ENCODE measurements at regions not wholly inside any gene's neighbourhood (a gene's known extent, or its start where the extent isn't known, plus 50 kb on each side); places are given as distances from the start of the nearest gene placed in this dataset.

DNA sequence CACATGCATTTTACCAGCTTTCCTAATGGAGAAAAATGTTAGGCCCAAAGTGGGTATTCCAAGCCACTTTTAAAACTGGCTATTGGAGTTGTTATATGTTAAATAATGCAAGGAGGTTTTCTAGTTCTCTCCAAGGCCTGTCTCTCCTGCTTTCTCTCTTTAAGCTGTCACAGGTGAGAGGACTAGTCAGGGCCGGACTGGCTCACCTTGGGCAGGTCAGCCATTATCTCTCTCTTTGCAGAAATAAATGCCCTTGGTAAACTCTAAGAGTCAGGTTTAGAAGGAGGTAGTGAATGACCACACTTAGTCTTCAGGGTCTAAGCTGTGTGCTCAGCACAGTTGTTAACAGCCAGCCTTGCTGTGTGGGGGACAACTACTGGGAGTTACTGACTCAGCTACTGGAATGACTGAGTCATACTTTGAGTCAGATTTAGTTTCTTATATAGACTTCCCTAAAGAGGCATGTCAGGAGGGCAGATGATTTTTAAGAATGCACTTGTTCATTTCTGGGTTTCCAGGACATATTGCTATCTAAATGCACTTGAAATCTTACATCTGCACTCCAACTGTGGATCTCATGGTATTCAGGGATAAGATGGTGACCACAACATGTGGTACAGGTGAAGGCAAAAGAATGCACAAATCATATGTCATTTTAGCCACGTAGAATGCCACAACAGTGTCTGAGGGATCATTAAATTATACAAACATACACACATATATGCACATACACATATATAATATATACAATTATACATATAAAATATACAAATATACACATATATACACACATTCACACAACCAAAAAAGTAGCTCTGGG, 719.4 kb downstream of the EPM2A start:
- Histone ChIP-seq H3K4me3 (ENCODE audit: low read depth in 1 of 2, low read length in 2 of 2) (no peak overlapping the region), H3K4me1 (ENCODE audit: control insufficient read depth in 2 of 2, insufficient read depth in 2 of 2, low read length in 1 of 2) (no peaks in the 10 kb centered on the region), H3K27me3 (ENCODE audit: control insufficient read depth in 1 of 2, insufficient read depth in 2 of 2, low read length in 2 of 2) (no peaks in the 10 kb centered on the region), H3K36me3 (ENCODE audit: control insufficient read depth in 2 of 2, insufficient read depth in 2 of 2, low read length in 1 of 2) (no peaks in the 10 kb centered on the region), H3K27ac (ENCODE audit: low read depth in 2 of 2, low read length in 1 of 2) (no peak overlapping the region), H3K9me3 (ENCODE audit: control insufficient read depth in 2 of 2, insufficient read depth in 1 of 2, low read depth in 1 of 2, low read length in 1 of 2) (no peaks in the 10 kb centered on the region)
- WGBS, 2 donors, result 79% methylated on average over 2 of the region's 2 CpGs

DNA sequence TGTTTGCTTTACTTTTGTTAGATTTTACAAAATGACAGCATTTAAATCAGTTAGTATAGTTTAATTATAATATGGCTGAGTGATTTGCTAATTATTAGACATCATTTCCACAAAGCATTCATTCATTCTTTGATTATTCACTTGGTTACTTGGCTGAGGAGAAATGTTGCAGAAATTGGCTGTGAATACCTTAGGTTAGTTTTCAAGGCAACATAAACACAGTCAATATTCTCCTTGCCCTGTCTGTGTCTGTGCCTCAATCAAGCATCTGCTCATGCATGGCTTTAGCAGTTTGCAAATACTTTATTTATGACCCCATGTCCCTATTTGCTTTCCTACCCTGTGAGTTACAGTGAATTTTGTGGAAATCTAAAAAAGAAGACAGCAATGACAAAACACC, 718.3 kb downstream of the EPM2A start:
- Histone ChIP-seq H3K4me1 (ENCODE audit: control insufficient read depth in 2 of 2, insufficient read depth in 2 of 2, low read length in 1 of 2) (no peaks in the 10 kb centered on the region), H3K4me3 (ENCODE audit: low read depth in 1 of 2, low read length in 2 of 2) (no peak overlapping the region), H3K27ac (ENCODE audit: low read depth in 2 of 2, low read length in 1 of 2) (no peak overlapping the region), H3K27me3 (ENCODE audit: control insufficient read depth in 1 of 2, insufficient read depth in 2 of 2, low read length in 2 of 2) (no peaks in the 10 kb centered on the region), H3K9me3 (ENCODE audit: control insufficient read depth in 2 of 2, insufficient read depth in 1 of 2, low read depth in 1 of 2, low read length in 1 of 2) (no peaks in the 10 kb centered on the region), H3K36me3 (ENCODE audit: control insufficient read depth in 2 of 2, insufficient read depth in 2 of 2, low read length in 1 of 2) (no peaks in the 10 kb centered on the region)

DNA sequence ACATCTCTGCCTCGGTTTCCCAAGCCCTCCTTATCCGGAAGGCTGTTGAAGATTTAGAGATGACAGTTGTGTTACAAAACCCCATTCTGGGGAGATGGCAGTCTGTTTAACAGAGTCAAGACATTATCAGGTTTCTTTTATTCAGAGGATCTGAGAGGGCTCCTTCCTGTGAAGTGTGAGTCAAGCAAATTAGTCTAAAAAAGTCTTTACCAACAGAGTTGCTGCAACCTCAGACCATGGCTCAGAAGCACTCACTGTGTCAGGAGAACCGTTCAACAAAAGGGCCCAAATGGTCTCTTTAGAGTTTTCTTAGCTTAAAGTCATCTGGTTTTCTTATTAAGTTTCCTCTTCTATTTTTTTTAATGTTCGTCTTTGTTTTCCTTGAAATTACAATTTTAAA, 717.8 kb downstream of the EPM2A start:
- Histone ChIP-seq H3K9me3 (ENCODE audit: control insufficient read depth in 2 of 2, insufficient read depth in 1 of 2, low read depth in 1 of 2, low read length in 1 of 2) (no peaks in the 10 kb centered on the region), H3K27ac (ENCODE audit: low read depth in 2 of 2, low read length in 1 of 2) (no peak overlapping the region), H3K4me1 (ENCODE audit: control insufficient read depth in 2 of 2, insufficient read depth in 2 of 2, low read length in 1 of 2) (no peaks in the 10 kb centered on the region), H3K27me3 (ENCODE audit: control insufficient read depth in 1 of 2, insufficient read depth in 2 of 2, low read length in 2 of 2) (no peaks in the 10 kb centered on the region), H3K36me3 (ENCODE audit: control insufficient read depth in 2 of 2, insufficient read depth in 2 of 2, low read length in 1 of 2) (no peaks in the 10 kb centered on the region), H3K4me3 (ENCODE audit: low read depth in 1 of 2, low read length in 2 of 2) (no peak overlapping the region)
- 68 to 87% methylated on average over 4 of the region's 4 CpGs for WGBS, 2 donors

DNA sequence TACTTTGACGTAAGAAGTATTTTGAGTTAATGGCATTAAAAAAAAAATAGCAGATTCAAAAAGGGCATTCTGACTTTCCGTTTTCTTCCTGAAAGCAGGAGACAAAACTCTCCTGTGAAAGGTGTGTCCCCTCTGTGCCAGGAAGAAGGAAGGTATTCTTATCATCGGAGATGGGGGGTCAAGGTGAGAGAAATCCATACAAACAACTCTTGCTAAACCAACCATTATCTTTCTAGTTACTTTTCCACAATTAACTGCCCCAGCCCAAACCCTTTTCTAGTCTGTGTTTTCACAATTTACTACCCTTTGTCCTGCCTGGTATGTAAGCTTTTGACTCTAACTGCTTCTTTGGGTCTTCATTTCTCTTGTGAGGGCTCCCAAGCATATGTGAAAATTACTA, 717.3 kb downstream of the EPM2A start:
- H3K27me3 ChIP-seq (ENCODE audit: control insufficient read depth in 1 of 2, insufficient read depth in 2 of 2, low read length in 2 of 2), result no peaks in the 10 kb centered on the region
- 78 to 81% methylated on average over 3 of the region's 3 CpGs for WGBS, 2 donors
- no peak overlapping the region for H3K27ac ChIP-seq (ENCODE audit: low read depth in 2 of 2, low read length in 1 of 2)

DNA sequence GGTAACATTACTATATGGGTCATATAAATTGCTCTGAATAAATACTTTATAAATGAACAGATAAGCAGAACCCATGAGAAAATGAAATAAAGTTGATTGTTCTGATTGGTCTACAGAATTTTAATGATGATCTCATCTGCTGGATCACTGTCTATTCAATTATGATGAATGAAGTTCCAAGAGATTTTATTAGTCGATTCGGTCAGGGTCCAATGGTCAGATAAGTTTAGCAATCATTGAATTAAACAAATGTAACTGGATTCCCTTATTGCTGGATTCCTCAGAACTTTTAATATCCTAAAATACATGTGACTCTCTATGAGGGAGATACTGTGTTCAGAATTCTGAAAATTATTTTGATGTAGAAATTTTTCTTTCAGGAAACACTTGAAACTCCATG, 715.2 kb downstream of the EPM2A start:
- no peak overlapping the region for H3K4me3 ChIP-seq (ENCODE audit: low read depth in 1 of 2, low read length in 2 of 2)
- H3K36me3 ChIP-seq (ENCODE audit: control insufficient read depth in 2 of 2, insufficient read depth in 2 of 2, low read length in 1 of 2), result no peaks in the 10 kb centered on the region
- H3K27me3 ChIP-seq (ENCODE audit: control insufficient read depth in 1 of 2, insufficient read depth in 2 of 2, low read length in 2 of 2), result no peaks in the 10 kb centered on the region
- H3K4me1 ChIP-seq (ENCODE audit: control insufficient read depth in 2 of 2, insufficient read depth in 2 of 2, low read length in 1 of 2), result no peaks in the 10 kb centered on the region
- H3K9me3 ChIP-seq (ENCODE audit: control insufficient read depth in 2 of 2, insufficient read depth in 1 of 2, low read depth in 1 of 2, low read length in 1 of 2), result no peaks in the 10 kb centered on the region
- H3K27ac ChIP-seq (ENCODE audit: low read depth in 2 of 2, low read length in 1 of 2), result no peak overlapping the region
- 87 to 96% methylated on average over 2 of the region's 2 CpGs for WGBS, 2 donors

More for the DNA sequence above, 717.3 kb downstream of the EPM2A start:
- Histone ChIP-seq H3K4me1 (ENCODE audit: control insufficient read depth in 2 of 2, insufficient read depth in 2 of 2, low read length in 1 of 2) (no peaks in the 10 kb centered on the region), H3K4me3 (ENCODE audit: low read depth in 1 of 2, low read length in 2 of 2) (no peak overlapping the region), H3K36me3 (ENCODE audit: control insufficient read depth in 2 of 2, insufficient read depth in 2 of 2, low read length in 1 of 2) (no peaks in the 10 kb centered on the region), H3K9me3 (ENCODE audit: control insufficient read depth in 2 of 2, insufficient read depth in 1 of 2, low read depth in 1 of 2, low read length in 1 of 2) (no peaks in the 10 kb centered on the region)

DNA sequence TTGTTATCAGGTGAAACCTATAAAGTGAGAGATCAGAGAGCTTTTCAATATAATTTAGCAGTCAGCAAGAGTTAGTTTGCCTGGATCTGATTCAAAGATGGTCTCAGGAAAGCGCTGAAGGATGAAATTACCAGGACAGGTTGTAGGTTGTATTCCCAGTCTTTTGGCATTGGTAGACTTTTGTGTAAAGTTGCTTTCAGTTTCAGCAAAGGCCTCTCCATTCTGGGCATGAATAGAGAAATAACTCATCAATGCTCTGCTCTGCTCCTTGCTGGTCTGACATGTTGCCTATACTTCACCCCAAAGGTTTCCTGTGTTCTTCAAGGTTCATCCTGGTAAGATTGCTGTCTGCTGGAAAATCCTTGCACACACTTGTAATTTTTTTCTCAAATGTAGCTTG, 714.8 kb downstream of the EPM2A start:
- Histone ChIP-seq H3K9me3 (ENCODE audit: control insufficient read depth in 2 of 2, insufficient read depth in 1 of 2, low read depth in 1 of 2, low read length in 1 of 2) (no peaks in the 10 kb centered on the region), H3K36me3 (ENCODE audit: control insufficient read depth in 2 of 2, insufficient read depth in 2 of 2, low read length in 1 of 2) (no peaks in the 10 kb centered on the region), H3K4me3 (ENCODE audit: low read depth in 1 of 2, low read length in 2 of 2) (no peak overlapping the region), H3K27me3 (ENCODE audit: control insufficient read depth in 1 of 2, insufficient read depth in 2 of 2, low read length in 2 of 2) (no peaks in the 10 kb centered on the region), H3K27ac (ENCODE audit: low read depth in 2 of 2, low read length in 1 of 2) (no peak overlapping the region), H3K4me1 (ENCODE audit: control insufficient read depth in 2 of 2, insufficient read depth in 2 of 2, low read length in 1 of 2) (no peaks in the 10 kb centered on the region)
- 81 to 97% methylated on average over 1 of the region's 1 CpG for WGBS, 2 donors

DNA sequence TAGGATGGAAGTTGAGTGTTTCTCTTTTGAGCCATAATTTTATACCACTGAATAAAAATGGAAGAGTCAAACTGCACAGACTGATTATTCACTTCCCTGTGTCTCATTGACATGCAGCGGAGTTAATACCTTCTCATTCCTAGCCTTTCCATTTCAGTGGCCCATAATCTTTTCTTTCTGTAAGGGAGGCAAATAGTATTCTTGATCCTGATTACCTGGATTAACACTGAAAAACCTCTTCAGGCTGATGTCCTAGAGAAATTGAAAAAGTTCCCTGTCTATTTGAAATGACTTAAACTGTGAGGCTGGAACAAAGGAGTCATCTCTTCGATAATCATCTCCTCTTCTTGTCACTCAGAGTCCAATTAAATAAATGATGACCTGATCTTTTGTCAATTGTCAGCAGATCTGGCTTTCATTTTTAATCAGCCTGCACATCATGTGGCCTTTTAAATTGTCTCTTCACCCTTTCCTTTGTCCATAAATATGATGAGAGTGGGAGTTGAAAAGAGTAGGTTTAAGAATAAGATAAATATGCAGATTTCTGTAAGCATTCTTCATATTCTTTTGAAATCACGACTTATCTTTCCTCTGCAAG, 713.0 kb downstream of the EPM2A start:
- Histone ChIP-seq H3K4me1 (ENCODE audit: control insufficient read depth in 2 of 2, insufficient read depth in 2 of 2, low read length in 1 of 2) (no peaks in the 10 kb centered on the region), H3K4me3 (ENCODE audit: low read depth in 1 of 2, low read length in 2 of 2) (no peak overlapping the region), H3K9me3 (ENCODE audit: control insufficient read depth in 2 of 2, insufficient read depth in 1 of 2, low read depth in 1 of 2, low read length in 1 of 2) (no peaks in the 10 kb centered on the region), H3K36me3 (ENCODE audit: control insufficient read depth in 2 of 2, insufficient read depth in 2 of 2, low read length in 1 of 2) (no peaks in the 10 kb centered on the region), H3K27me3 (ENCODE audit: control insufficient read depth in 1 of 2, insufficient read depth in 2 of 2, low read length in 2 of 2) (no peaks in the 10 kb centered on the region), H3K27ac (ENCODE audit: low read depth in 2 of 2, low read length in 1 of 2) (no peak overlapping the region)
- WGBS, 2 donors, result 69 to 70% methylated on average over 3 of the region's 3 CpGs

DNA sequence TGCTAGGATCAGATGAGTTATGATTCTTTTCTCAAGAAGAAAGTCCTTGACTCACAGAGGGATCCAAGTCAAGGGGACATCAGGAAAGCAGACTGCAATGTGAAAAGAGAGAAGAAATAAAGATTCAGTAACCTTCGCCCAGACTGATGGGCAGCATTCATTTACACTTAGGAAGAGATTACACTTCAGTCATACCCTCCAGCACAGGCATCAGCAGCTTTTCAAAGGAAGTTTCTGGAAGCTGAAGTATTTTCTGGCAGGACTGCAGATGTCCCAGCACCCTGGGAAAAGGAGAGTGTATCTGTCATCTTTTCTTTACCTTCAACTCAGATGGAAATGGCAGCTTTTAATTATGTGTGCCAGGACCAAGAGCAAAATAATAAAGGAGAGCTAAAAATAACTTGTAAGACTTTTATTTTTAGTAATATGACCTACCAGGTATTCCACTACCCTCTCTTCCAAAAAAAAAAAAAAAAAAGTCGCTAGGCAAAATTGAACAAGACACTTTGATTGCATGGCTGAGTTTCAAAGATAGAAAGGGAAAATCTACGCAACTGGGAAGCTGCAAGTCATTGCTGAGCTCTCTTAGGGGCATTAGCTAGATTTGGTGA, 712.1 kb downstream of the EPM2A start:
- H3K9me3 ChIP-seq (ENCODE audit: control insufficient read depth in 2 of 2, insufficient read depth in 1 of 2, low read depth in 1 of 2, low read length in 1 of 2), result no peaks in the 10 kb centered on the region
- WGBS, 2 donors, result 75 to 83% methylated on average over 3 of the region's 3 CpGs
- H3K27ac ChIP-seq (ENCODE audit: low read depth in 2 of 2, low read length in 1 of 2), result no peak overlapping the region

DNA sequence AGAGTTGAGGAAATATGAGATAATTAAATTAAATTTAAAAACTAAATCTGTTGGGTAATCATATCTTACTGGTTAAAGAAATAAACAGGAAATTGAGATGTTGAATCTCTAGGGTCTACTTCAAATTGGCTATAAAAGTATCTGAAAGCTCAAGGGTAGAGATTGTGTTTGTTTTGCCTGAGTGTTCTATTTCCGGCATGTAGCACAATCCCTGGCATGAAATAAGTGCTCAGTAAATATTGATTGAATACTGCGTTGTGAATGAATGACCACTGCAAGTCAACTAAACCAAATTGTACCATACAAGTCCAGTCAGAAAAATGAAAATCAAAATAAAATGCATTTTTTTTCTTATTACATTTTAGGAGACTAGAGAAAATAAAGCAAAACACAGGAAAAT, 709.8 kb downstream of the EPM2A start:
- H3K4me1 ChIP-seq (ENCODE audit: control insufficient read depth in 2 of 2, insufficient read depth in 2 of 2, low read length in 1 of 2), result no peaks in the 10 kb centered on the region
- no peaks in the 10 kb centered on the region for H3K9me3 ChIP-seq (ENCODE audit: control insufficient read depth in 2 of 2, insufficient read depth in 1 of 2, low read depth in 1 of 2, low read length in 1 of 2)
- no peaks in the 10 kb centered on the region for H3K27me3 ChIP-seq (ENCODE audit: control insufficient read depth in 1 of 2, insufficient read depth in 2 of 2, low read length in 2 of 2)
- no peak overlapping the region for H3K27ac ChIP-seq (ENCODE audit: low read depth in 2 of 2, low read length in 1 of 2)
- H3K4me3 ChIP-seq (ENCODE audit: low read depth in 1 of 2, low read length in 2 of 2), result no peak overlapping the region
- no peaks in the 10 kb centered on the region for H3K36me3 ChIP-seq (ENCODE audit: control insufficient read depth in 2 of 2, insufficient read depth in 2 of 2, low read length in 1 of 2)
- 47 to 60% methylated on average over 2 of the region's 2 CpGs for WGBS, 2 donors

More for the DNA sequence above, 712.1 kb downstream of the EPM2A start:
- no peaks in the 10 kb centered on the region for H3K27me3 ChIP-seq (ENCODE audit: control insufficient read depth in 1 of 2, insufficient read depth in 2 of 2, low read length in 2 of 2)
- H3K4me3 ChIP-seq (ENCODE audit: low read depth in 1 of 2, low read length in 2 of 2), result no peak overlapping the region
- H3K36me3 ChIP-seq (ENCODE audit: control insufficient read depth in 2 of 2, insufficient read depth in 2 of 2, low read length in 1 of 2), result no peaks in the 10 kb centered on the region
- no peaks in the 10 kb centered on the region for H3K4me1 ChIP-seq (ENCODE audit: control insufficient read depth in 2 of 2, insufficient read depth in 2 of 2, low read length in 1 of 2)
